Upper lobe of left lung (tissue), 6 donors: ENCODE measurements at regions not wholly inside any gene's neighbourhood (a gene's known extent, or its start where the extent isn't known, plus 50 kb on each side); places are given as distances from the start of the nearest gene placed in this dataset.
A peak's percentile ranks its signal among the peaks of the same experiment; 100 is the strongest.

Source experiments
- ATAC-seq, 2 donors: fragments of 200-7000 bp; cut with Tn5 transposase; one replicate each; pipeline ENCODE4 v1.9.1; 2022; ENCODE audit warnings: mild to moderate bottlenecking in 2 of 2, moderate library complexity in 2 of 2; ENCODE audit not compliant: low FRiP score in 2 of 2
- DNase-seq, 2 donors: peaks; one replicate each; pipeline ENCODE4 v3.0.0-alpha.2; 2019 to 2020
- H3K27ac ChIP-seq, 4 donors: fragments of 200-600 bp; sonication (generic); one replicate each; pipeline ENCODE4 v1.5.1; 2016 to 2019
- H3K27me3 ChIP-seq, 4 donors: fragments of 200-600 bp; sonication (generic); one replicate each; pipeline ENCODE4 v1.5.1; 2017 to 2019
- H3K36me3 ChIP-seq, 4 donors: fragments of 200-600 bp; sonication (generic); one replicate each; pipeline ENCODE4 v1.5.1; 2016 to 2019
- H3K4me1 ChIP-seq, 4 donors: fragments of 200-600 bp; sonication (generic); one replicate each; pipeline ENCODE4 v1.5.1; 2018 to 2019
- H3K4me3 ChIP-seq, 4 donors: fragments of 200-600 bp; sonication (generic); one replicate each; pipeline ENCODE4 v1.5.1; 2017 to 2019; ENCODE audit warnings: mild to moderate bottlenecking in 2 of 4, moderate library complexity in 1 of 4
- H3K9me3 ChIP-seq, 4 donors: fragments of 200-600 bp; sonication (generic); one replicate each; pipeline ENCODE4 v1.5.1; 2018 to 2019
- EP300 ChIP-seq, 4 donors: sonication (generic); formaldehyde crosslinking; IDR thresholded peaks; one replicate each; pipeline ENCODE4 v1.5.1; 2017; ENCODE audit warnings: antibody characterized with exemption in 4 of 4, control low read depth in 2 of 4
- POLR2A ChIP-seq, 4 donors: fragments of 450-650 bp; IDR thresholded peaks; one replicate each; pipeline ENCODE4 v1.5.1; 2016 to 2017; ENCODE audit warnings: antibody characterized with exemption in 4 of 4, mild to moderate bottlenecking in 2 of 4
- POLR2AphosphoS5 ChIP-seq, 2 donors: sonication (generic); formaldehyde crosslinking; IDR thresholded peaks; one replicate each; pipeline ENCODE4 v1.5.1; 2017; ENCODE audit warnings: antibody characterized with exemption in 2 of 2
- WGBS, 2 donors: methylation state at CpG; one replicate each; pipeline ENCODE4 v1.1.5; 2017 to 2018; 5-methylcytosine and 5-hydroxymethylcytosine counted together
- TF ChIP-seq, protein P1 (sequence below), 6 experiments: fragments of 450-650 bp in 4 of 6; fragments of 200-600 bp in 2 of 6; sonication (generic) in 2 of 6; IDR thresholded peaks; one replicate each; pipeline ENCODE4 v1.5.1; 2016 to 2019; ENCODE audit warnings: antibody characterized with exemption in 6 of 6
- donor health status: DM: no; HTN: no; CAD: no; lungs with moderate emphysema.
- donor health status: DM: no; HTN: yes; CAD: no; lungs with severe emphysema.

- no peak for DNase-seq
- TF ChIP-seq POLR2AphosphoS5 (IDR thresholded peaks at IDR 0.05) (no peak), EP300 (IDR thresholded peaks at IDR 0.05) (no peak), POLR2A (IDR thresholded peaks at IDR 0.05) (no peak)
- TF ChIP-seq, protein P1, sequence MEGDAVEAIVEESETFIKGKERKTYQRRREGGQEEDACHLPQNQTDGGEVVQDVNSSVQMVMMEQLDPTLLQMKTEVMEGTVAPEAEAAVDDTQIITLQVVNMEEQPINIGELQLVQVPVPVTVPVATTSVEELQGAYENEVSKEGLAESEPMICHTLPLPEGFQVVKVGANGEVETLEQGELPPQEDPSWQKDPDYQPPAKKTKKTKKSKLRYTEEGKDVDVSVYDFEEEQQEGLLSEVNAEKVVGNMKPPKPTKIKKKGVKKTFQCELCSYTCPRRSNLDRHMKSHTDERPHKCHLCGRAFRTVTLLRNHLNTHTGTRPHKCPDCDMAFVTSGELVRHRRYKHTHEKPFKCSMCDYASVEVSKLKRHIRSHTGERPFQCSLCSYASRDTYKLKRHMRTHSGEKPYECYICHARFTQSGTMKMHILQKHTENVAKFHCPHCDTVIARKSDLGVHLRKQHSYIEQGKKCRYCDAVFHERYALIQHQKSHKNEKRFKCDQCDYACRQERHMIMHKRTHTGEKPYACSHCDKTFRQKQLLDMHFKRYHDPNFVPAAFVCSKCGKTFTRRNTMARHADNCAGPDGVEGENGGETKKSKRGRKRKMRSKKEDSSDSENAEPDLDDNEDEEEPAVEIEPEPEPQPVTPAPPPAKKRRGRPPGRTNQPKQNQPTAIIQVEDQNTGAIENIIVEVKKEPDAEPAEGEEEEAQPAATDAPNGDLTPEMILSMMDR (IDR thresholded peaks at IDR 0.05) = no peak
- no peaks in the 10 kb centered on the region for H3K27me3 ChIP-seq
- H3K27ac ChIP-seq = no peak overlapping the region
- H3K4me3 ChIP-seq = no peak overlapping the region
- no peaks in the 10 kb centered on the region for H3K9me3 ChIP-seq
- no peak for ATAC-seq
- no peaks in the 10 kb centered on the region for H3K36me3 ChIP-seq
- 62 to 65% methylated on average over 5 of the region's 5 CpGs for WGBS, 2 donors
- H3K4me1 ChIP-seq = no peaks in the 10 kb centered on the region
Observed at GRCh38 chr17:62870030-62870541, 62.0 kb upstream of the MARCHF10 start.

- TF ChIP-seq POLR2AphosphoS5 (IDR thresholded peaks at IDR 0.05) = no peak
- ATAC-seq (no peak), DNase-seq (peak in 1 of 2 donors; percentile 9)
- Histone ChIP-seq H3K27me3 (no peaks in the 10 kb centered on the region), H3K36me3 (no peaks in the 10 kb centered on the region), H3K9me3 (no peaks in the 10 kb centered on the region), H3K4me1 (no peaks in the 10 kb centered on the region), H3K27ac (no peak overlapping the region), H3K4me3 (no peak overlapping the region)
- 55 to 62% methylated on average over 1 to 2 of the region's 2 CpGs for WGBS, 2 donors
Observed at GRCh38 chr17:62868723-62869122, 60.6 kb upstream of the MARCHF10 start.

- TF ChIP-seq, protein P1 (IDR thresholded peaks at IDR 0.05) = no peak
- TF ChIP-seq POLR2AphosphoS5 (IDR thresholded peaks at IDR 0.05) (no peak), EP300 (IDR thresholded peaks at IDR 0.05) (no peak), POLR2A (IDR thresholded peaks at IDR 0.05) (no peak)
- 85 to 90% methylated on average over 4 of the region's 4 CpGs for WGBS, 2 donors
- H3K4me3 ChIP-seq = no peak overlapping the region
- H3K27ac ChIP-seq = no peak overlapping the region
- H3K4me1 ChIP-seq = no peaks in the 10 kb centered on the region
- H3K9me3 ChIP-seq = no peaks in the 10 kb centered on the region
- no peak for DNase-seq
- no peaks in the 10 kb centered on the region for H3K36me3 ChIP-seq
- H3K27me3 ChIP-seq = no peaks in the 10 kb centered on the region
- ATAC-seq = no peak
Observed at GRCh38 chr17:62868008-62868407, 59.9 kb upstream of the MARCHF10 start.

GRCh38 chr17:62867303-62867702 lies 59.2 kb upstream of the MARCHF10 start:
- DNase-seq (no peak), ATAC-seq (no peak)
- no peaks in the 10 kb centered on the region for H3K9me3 ChIP-seq
- WGBS, 2 donors = 86 to 87% methylated on average over 5 of the region's 5 CpGs
- H3K27me3 ChIP-seq = no peaks in the 10 kb centered on the region
- H3K27ac ChIP-seq = no peak overlapping the region
- no peaks in the 10 kb centered on the region for H3K36me3 ChIP-seq
- no peak overlapping the region for H3K4me3 ChIP-seq
- H3K4me1 ChIP-seq = no peaks in the 10 kb centered on the region
- TF ChIP-seq POLR2AphosphoS5 (IDR thresholded peaks at IDR 0.05) = no peak
- TF ChIP-seq POLR2A (IDR thresholded peaks at IDR 0.05) = no peak
- no peak for TF ChIP-seq EP300 (IDR thresholded peaks at IDR 0.05)
- TF ChIP-seq, protein P1 (IDR thresholded peaks at IDR 0.05) = no peak

DNA sequence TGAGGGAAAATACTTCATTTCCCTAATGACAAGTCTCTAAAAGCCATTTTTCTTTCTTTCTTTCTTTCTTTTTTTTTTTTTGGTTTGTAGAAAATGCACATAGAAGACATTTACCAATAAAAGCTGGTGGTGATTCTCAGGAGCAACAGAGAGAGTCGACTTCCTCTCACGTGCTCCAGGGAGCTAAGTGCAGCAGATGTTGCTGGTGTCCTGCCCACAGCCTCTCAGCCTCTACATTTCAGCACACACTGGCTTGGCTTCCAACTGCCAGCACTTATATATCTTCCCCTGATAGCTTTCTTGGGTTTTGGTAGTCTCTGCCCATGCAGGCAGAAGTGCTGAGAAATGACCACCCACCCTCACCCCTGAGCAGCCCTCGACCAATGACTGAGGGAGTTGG lies 58.4 kb upstream of the MARCHF10 start:
- Histone ChIP-seq H3K27ac (no peak overlapping the region), H3K4me1 (peaks cover 0 to 3% (median 0%) of the 10 kb centered on the region in 4 donors), H3K9me3 (no peaks in the 10 kb centered on the region), H3K27me3 (no peaks in the 10 kb centered on the region), H3K4me3 (no peak overlapping the region), H3K36me3 (no peaks in the 10 kb centered on the region)
- no peak for ATAC-seq
- WGBS, 2 donors = 70 to 74% methylated on average over 3 of the region's 3 CpGs
- TF ChIP-seq POLR2A (IDR thresholded peaks at IDR 0.05) = no peak
- no peak for TF ChIP-seq POLR2AphosphoS5 (IDR thresholded peaks at IDR 0.05)
- TF ChIP-seq, protein P1 (IDR thresholded peaks at IDR 0.05) = no peak
- TF ChIP-seq EP300 (IDR thresholded peaks at IDR 0.05) = no peak
- DNase-seq = no peak
